PC-9 (cell line): ENCODE measurements at regions not wholly inside any gene's neighbourhood (a gene's known extent, or its start where the extent isn't known, plus 50 kb on each side); places are given as distances from the start of the nearest gene placed in this dataset.

Source experiments
- BruUV-seq: library from RNA; stranded (reverse); fragments of 400-500 nt; replicated peaks from 2 replicates; lab custom pipeline; 2021; lab: Mats Ljungman, UMichigan
- CTCF ChIA-PET: fragments of 300-600 bp; sonication (Branson Sonifier 250); formaldehyde crosslinking; loops from one replicate; lab custom pipeline; 2022; ENCODE audit warnings: antibody characterized with exemption; lab: Charles Lee
- POLR2A ChIA-PET: fragments of 300-600 bp; sonication (Branson Sonifier 250); formaldehyde crosslinking; loops from one replicate; lab custom pipeline; 2022; ENCODE audit warnings: antibody characterized with exemption; ENCODE audit not compliant: unreplicated experiment; lab: Charles Lee
- DNase-seq, 2 experiments: peaks; one replicate each; pipeline versions ENCODE4 v3.0.0 to v3.0.0-alpha.2; 2015 to 2022; ENCODE audit warnings: mixed read lengths in 1 of 2
- H2AFZ ChIP-seq: fragments of 200-600 bp; sonication (generic); 2 replicates; pipeline ENCODE4 v1.8.1; 2017; ENCODE audit warnings: antibody characterized with exemption
- H3F3A ChIP-seq: fragments of 200-600 bp; sonication (generic); 2 replicates; pipeline ENCODE4 v1.8.1; 2017; ENCODE audit warnings: antibody characterized with exemption, mild to moderate bottlenecking, low read depth; ENCODE audit not compliant: insufficient read depth
- H3K27ac ChIP-seq: fragments of 200-600 bp; sonication (generic); 2 replicates; pipeline ENCODE4 v1.6.1; 2016; ENCODE audit warnings: mixed run types
- H3K27me3 ChIP-seq: fragments of 200-600 bp; sonication (generic); 2 replicates; pipeline ENCODE4 v1.6.1; 2016; ENCODE audit warnings: low read depth, mixed run types; ENCODE audit not compliant: insufficient read depth
- H3K36me3 ChIP-seq: fragments of 200-600 bp; sonication (generic); 2 replicates; pipeline ENCODE4 v1.6.1; 2016; ENCODE audit warnings: low read depth, mixed run types
- H3K4me1 ChIP-seq: fragments of 200-600 bp; sonication (generic); replicated peaks from 2 replicates; pipeline ENCODE4 v1.6.1; 2016; ENCODE audit warnings: mixed run types; ENCODE audit not compliant: insufficient read depth
- H3K4me2 ChIP-seq: fragments of 200-600 bp; sonication (generic); 2 replicates; pipeline ENCODE4 v1.6.1; 2017; ENCODE audit warnings: mixed run types
- H3K4me3 ChIP-seq: fragments of 200-600 bp; sonication (generic); 2 replicates; pipeline ENCODE4 v1.6.1; 2016; ENCODE audit warnings: mixed run types
- H3K79me2 ChIP-seq: fragments of 200-600 bp; sonication (generic); 2 replicates; pipeline ENCODE4 v1.6.1; 2017; ENCODE audit warnings: low read depth, mixed run types
- H3K9me2 ChIP-seq: fragments of 200-600 bp; sonication (generic); 2 replicates; pipeline ENCODE4 v1.8.1; 2017; ENCODE audit warnings: mild to moderate bottlenecking; ENCODE audit not compliant: insufficient read depth
- H3K9me3 ChIP-seq: fragments of 200-600 bp; sonication (generic); 2 replicates; pipeline ENCODE4 v1.8.1; 2016; ENCODE audit warnings: low read depth; ENCODE audit not compliant: insufficient read depth
- H4K20me1 ChIP-seq: fragments of 200-600 bp; sonication (generic); 2 replicates; pipeline ENCODE4 v1.8.1; 2017; ENCODE audit not compliant: insufficient read depth
- CTCF ChIP-seq: fragments of 200-600 bp; sonication (generic); conservative IDR thresholded peaks from 2 replicates; pipeline ENCODE4 v1.6.1; 2017; ENCODE audit warnings: mixed run types, antibody characterized with exemption, mild to moderate bottlenecking, moderate library complexity
- EZH2 ChIP-seq: fragments of 200-600 bp; sonication (generic); IDR thresholded peaks from 2 replicates; pipeline ENCODE4 v1.8.0; 2017; ENCODE audit warnings: antibody characterized with exemption, low read depth
- intact Hi-C: fragments of 100-400 bp; cut with micrococcal nuclease; formaldehyde crosslinking; loops from one replicate; pipeline ENCODE4 v1.10.0; 2022; ENCODE audit not compliant: unreplicated experiment

GRCh38 chr3:44065311-44066094, 176.2 kb upstream of the TOPAZ1 start:
- Histone ChIP-seq H2AFZ (no peak overlapping the region), H3K79me2 (peaks cover 14% of the 10 kb centered on the region), H4K20me1 (peaks cover 4% of the 10 kb centered on the region; the same call in 1 of the 2 replicates), H3K4me3 (no peak overlapping the region), H3K9me3 (no peaks in the 10 kb centered on the region), H3K9me2 (no peaks in the 10 kb centered on the region), H3K27me3 (no peaks in the 10 kb centered on the region), H3K4me1 (peaks cover 28% of the 10 kb centered on the region), H3F3A (peaks cover 13% of the 10 kb centered on the region), H3K36me3 (no peaks in the 10 kb centered on the region), H3K4me2 (no peak overlapping the region), H3K27ac (no peak overlapping the region)
- DNase-seq: peak in 1 of 2 experiments; percentile 38
- intact Hi-C loops: no loop called here
- ChIA-PET POLR2A (no interaction called here), CTCF (no interaction called here)
- TF ChIP-seq CTCF (no peak; the same call in 1 of the 2 replicates), EZH2 (no peak)
- BruUV-seq: no TSS peak

GRCh38 chr3:44066806-44067205, 174.9 kb upstream of the TOPAZ1 start:
- Histone ChIP-seq H3K4me3 (no peak overlapping the region), H3K36me3 (no peaks in the 10 kb centered on the region), H3K9me2 (no peaks in the 10 kb centered on the region), H3K27ac (no peak overlapping the region), H3K27me3 (no peaks in the 10 kb centered on the region), H3K4me1 (peaks cover 28% of the 10 kb centered on the region), H4K20me1 (peaks cover 4% of the 10 kb centered on the region; the same call in 1 of the 2 replicates), H2AFZ (no peak overlapping the region), H3F3A (peaks cover 13% of the 10 kb centered on the region), H3K4me2 (no peak overlapping the region), H3K79me2 (peaks cover 18% of the 10 kb centered on the region), H3K9me3 (no peaks in the 10 kb centered on the region)
- CTCF ChIA-PET: interaction anchor here (0.6 kb wide), 1 partner anchor 298 kb away, joined by 3 read pairs; no protein-coding TSS in a partner anchor
- no peak for TF ChIP-seq CTCF
- POLR2A ChIA-PET: interaction anchor here (0.6 kb wide), 1 partner anchor 719 kb away, joined by 6 read pairs; no protein-coding TSS in a partner anchor
- DNase-seq: no peak
- BruUV-seq: no TSS peak
- intact Hi-C loops: no loop called here

- CTCF ChIA-PET: interaction anchor here (0.6 kb wide), 1 partner anchor 298 kb away, joined by 3 read pairs; no protein-coding TSS in a partner anchor
- Histone ChIP-seq H3F3A (peaks cover 13% of the 10 kb centered on the region), H3K4me1 (peaks cover 28% of the 10 kb centered on the region), H3K27me3 (no peaks in the 10 kb centered on the region), H3K9me2 (no peaks in the 10 kb centered on the region), H4K20me1 (peaks cover 4% of the 10 kb centered on the region; the same call in 1 of the 2 replicates), H3K79me2 (peaks cover 20% of the 10 kb centered on the region), H3K27ac (no peak overlapping the region), H3K4me2 (no peak overlapping the region), H3K4me3 (no peak overlapping the region), H3K9me3 (no peaks in the 10 kb centered on the region), H2AFZ (no peak overlapping the region), H3K36me3 (no peaks in the 10 kb centered on the region)
- intact Hi-C loops: no loop called here
- BruUV-seq: no TSS peak
- no peak for DNase-seq
- TF ChIP-seq EZH2: no peak
- TF ChIP-seq CTCF: no peak
- POLR2A ChIA-PET: interaction anchor here (0.5 kb wide), 1 partner anchor 10 kb away, joined by 5 read pairs; no protein-coding TSS in a partner anchor
These were observed 174.3 kb upstream of the TOPAZ1 start for GRCh38 chr3:44067431-44067830.
